ENCODE measurements at regions not wholly inside any gene's neighbourhood (a gene's known extent, or its start where the extent isn't known, plus 50 kb on each side); places are given as distances from the start of the nearest gene placed in this dataset.

DNA sequence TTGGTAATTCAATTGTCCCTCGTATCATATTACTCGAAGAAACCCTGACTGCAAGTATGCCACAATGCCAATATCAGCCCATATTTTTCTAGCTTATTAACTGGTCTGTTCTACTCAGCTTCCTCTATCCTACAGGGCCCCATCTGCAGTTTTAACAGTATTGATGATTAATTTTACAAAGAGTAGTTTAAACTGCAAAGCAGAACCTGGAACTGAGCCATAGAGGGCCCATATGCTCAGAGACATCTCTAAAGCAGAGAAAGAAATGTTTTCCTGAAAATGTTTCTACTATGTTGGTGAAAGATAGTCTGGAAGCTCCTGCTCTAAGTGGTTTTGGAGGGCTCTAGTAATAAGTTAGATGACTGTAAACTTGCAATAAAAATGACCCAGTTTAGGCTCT, 259.4 kb upstream of the CENPE start:
- in situ Hi-C loops (cut with MboI), result no loop called here
- FAIRE-seq, result no peak
- H3K27me3 ChIP-seq (ENCODE audit: control insufficient read depth in 2 of 2, insufficient read depth in 2 of 2, low read length in 2 of 2), result no peaks in the 10 kb centered on the region
- H3K9me1 ChIP-seq (ENCODE audit: control insufficient read depth, insufficient read depth, low read length), result no peaks in the 10 kb centered on the region
- no peak overlapping the region for H3K27ac ChIP-seq (ENCODE audit: extremely low read depth, low read depth, low read length)
- no peak overlapping the region for H2AFZ ChIP-seq (ENCODE audit: low read depth, low read length)
- no peaks in the 10 kb centered on the region for H3K4me1 ChIP-seq (replicated peaks in 1 of 2; ENCODE audit: control insufficient read depth in 2 of 2, insufficient read depth in 2 of 2, low read length in 2 of 2)
- ATAC-seq, result no peak
- no TSS peak for BruUV-seq (replicated peaks)
- no peaks in the 10 kb centered on the region for H4K20me1 ChIP-seq (replicated peaks; ENCODE audit: control insufficient read depth, insufficient read depth, low read length)
- DNase-seq (ENCODE audit: extremely low read depth in 1 of 4, low spot score in 3 of 4), result no peak
- H3K4me3 ChIP-seq, result no peak overlapping the region
- no peak overlapping the region for H3K9ac ChIP-seq (ENCODE audit: insufficient read depth in 1 of 2, low read depth in 2 of 2, low read length in 2 of 2)
- H3K4me2 ChIP-seq (ENCODE audit: insufficient read depth, low read length), result no peak overlapping the region
- WGBS (ENCODE audit: insufficient coverage, low coverage, missing lambda C conversion rate), result 0% methylated on average over 2 of the region's 2 CpGs
- H3K9me3 ChIP-seq (replicated peaks; ENCODE audit: control insufficient read depth, insufficient read depth, low read depth, low read length), result no peaks in the 10 kb centered on the region
- ChIA-PET POLR2A (no interaction called here), CTCF (ENCODE audit: low intra/inter-chr PET ratio) (no interaction called here)
- H3K36me3 ChIP-seq (ENCODE audit: control insufficient read depth, insufficient read depth, low read length), result no peaks in the 10 kb centered on the region
- no peaks in the 10 kb centered on the region for H3K79me2 ChIP-seq (ENCODE audit: control insufficient read depth, insufficient read depth, low read length)
- intact Hi-C loops (cut with micrococcal nuclease), result no loop called here
- TF ChIP-seq, protein P1, sequence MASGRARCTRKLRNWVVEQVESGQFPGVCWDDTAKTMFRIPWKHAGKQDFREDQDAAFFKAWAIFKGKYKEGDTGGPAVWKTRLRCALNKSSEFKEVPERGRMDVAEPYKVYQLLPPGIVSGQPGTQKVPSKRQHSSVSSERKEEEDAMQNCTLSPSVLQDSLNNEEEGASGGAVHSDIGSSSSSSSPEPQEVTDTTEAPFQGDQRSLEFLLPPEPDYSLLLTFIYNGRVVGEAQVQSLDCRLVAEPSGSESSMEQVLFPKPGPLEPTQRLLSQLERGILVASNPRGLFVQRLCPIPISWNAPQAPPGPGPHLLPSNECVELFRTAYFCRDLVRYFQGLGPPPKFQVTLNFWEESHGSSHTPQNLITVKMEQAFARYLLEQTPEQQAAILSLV (tag; IDR thresholded peaks at IDR 0.05), result no peak
- TF ChIP-seq ZNF561 (CRISPR knock-in tag; conservative IDR thresholded peaks at IDR 0.05), result no peak
- no peak for TF ChIP-seq SIX5 (IDR thresholded peaks at IDR 0.05; ENCODE audit: borderline replicate concordance in 1 of 2, insufficient read depth in 1 of 2, low read depth in 1 of 2, low read length in 2 of 2)
- TF ChIP-seq SMAD3 (CRISPR knock-in tag; conservative IDR thresholded peaks at IDR 0.05), result no peak
- TF ChIP-seq, protein P2, sequence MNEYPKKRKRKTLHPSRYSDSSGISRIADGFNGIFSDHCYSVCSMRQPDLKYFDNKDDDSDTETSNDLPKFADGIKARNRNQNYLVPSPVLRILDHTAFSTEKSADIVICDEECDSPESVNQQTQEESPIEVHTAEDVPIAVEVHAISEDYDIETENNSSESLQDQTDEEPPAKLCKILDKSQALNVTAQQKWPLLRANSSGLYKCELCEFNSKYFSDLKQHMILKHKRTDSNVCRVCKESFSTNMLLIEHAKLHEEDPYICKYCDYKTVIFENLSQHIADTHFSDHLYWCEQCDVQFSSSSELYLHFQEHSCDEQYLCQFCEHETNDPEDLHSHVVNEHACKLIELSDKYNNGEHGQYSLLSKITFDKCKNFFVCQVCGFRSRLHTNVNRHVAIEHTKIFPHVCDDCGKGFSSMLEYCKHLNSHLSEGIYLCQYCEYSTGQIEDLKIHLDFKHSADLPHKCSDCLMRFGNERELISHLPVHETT (CRISPR knock-in tag; conservative IDR thresholded peaks at IDR 0.05 in 1 of 2, IDR thresholded peaks at IDR 0.05 in 1 of 2), result no peak
- no peak for TF ChIP-seq SP1 (CRISPR knock-in tag; IDR thresholded peaks at IDR 0.05)
- no peak for TF ChIP-seq NBN (IDR thresholded peaks at IDR 0.05; ENCODE audit: low read depth)
- TF ChIP-seq CREM (IDR thresholded peaks at IDR 0.05; ENCODE audit: low read depth), result no peak
- TF ChIP-seq JUN (IDR thresholded peaks at IDR 0.05; ENCODE audit: borderline replicate concordance, low read depth, low read length), result no peak
- TF ChIP-seq JUN (CRISPR knock-in tag; IDR thresholded peaks at IDR 0.05; ENCODE audit: borderline replicate concordance), result no peak
- TF ChIP-seq FOXM1 (IDR thresholded peaks at IDR 0.05; ENCODE audit: low read depth), result no peak
- TF ChIP-seq FOXM1 (CRISPR knock-in tag; IDR thresholded peaks at IDR 0.05; ENCODE audit: low read depth), result no peak
- TF ChIP-seq IFI16 (CRISPR knock-in tag; IDR thresholded peaks at IDR 0.05), result no peak
- no peak for TF ChIP-seq ZNF146 (CRISPR knock-in tag; IDR thresholded peaks at IDR 0.05; ENCODE audit: unreplicated experiment)
- no peak for TF ChIP-seq ESRRB (CRISPR knock-in tag; IDR thresholded peaks at IDR 0.05; ENCODE audit: borderline replicate concordance)
- TF ChIP-seq, protein P3, sequence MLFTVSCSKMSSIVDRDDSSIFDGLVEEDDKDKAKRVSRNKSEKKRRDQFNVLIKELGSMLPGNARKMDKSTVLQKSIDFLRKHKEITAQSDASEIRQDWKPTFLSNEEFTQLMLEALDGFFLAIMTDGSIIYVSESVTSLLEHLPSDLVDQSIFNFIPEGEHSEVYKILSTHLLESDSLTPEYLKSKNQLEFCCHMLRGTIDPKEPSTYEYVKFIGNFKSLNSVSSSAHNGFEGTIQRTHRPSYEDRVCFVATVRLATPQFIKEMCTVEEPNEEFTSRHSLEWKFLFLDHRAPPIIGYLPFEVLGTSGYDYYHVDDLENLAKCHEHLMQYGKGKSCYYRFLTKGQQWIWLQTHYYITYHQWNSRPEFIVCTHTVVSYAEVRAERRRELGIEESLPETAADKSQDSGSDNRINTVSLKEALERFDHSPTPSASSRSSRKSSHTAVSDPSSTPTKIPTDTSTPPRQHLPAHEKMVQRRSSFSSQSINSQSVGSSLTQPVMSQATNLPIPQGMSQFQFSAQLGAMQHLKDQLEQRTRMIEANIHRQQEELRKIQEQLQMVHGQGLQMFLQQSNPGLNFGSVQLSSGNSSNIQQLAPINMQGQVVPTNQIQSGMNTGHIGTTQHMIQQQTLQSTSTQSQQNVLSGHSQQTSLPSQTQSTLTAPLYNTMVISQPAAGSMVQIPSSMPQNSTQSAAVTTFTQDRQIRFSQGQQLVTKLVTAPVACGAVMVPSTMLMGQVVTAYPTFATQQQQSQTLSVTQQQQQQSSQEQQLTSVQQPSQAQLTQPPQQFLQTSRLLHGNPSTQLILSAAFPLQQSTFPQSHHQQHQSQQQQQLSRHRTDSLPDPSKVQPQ (CRISPR knock-in tag; IDR thresholded peaks at IDR 0.05; ENCODE audit: borderline replicate concordance), result no peak
- TF ChIP-seq ZNF57 (CRISPR knock-in tag; IDR thresholded peaks at IDR 0.05), result no peak

Measured in K562 (cell line).